T47D (cell line): ENCODE measurements at regions not wholly inside any gene's neighbourhood (a gene's known extent, or its start where the extent isn't known, plus 50 kb on each side); places are given as distances from the start of the nearest gene placed in this dataset.

Experiments used
- DNase-seq, 2 experiments: peaks; one replicate each; pipeline versions ENCODE4 v3.0.0 to v3.0.0-alpha.2; 2011 to 2012; ENCODE audit warnings: low read depth in 1 of 2, low spot score in 1 of 2
- JUND ChIP-seq: IDR thresholded peaks from 2 replicates; pipeline ENCODE4 v1.6.1; 2012; ENCODE audit warnings: low read depth
- in situ Hi-C: cut with HindIII; loops from 2 replicates; pipeline ENCODE4 v1.10.0; 2016; ENCODE audit warnings: low sequenced_read_pairs, low pct_unique_long_range_greater_than_20kb

DNA sequence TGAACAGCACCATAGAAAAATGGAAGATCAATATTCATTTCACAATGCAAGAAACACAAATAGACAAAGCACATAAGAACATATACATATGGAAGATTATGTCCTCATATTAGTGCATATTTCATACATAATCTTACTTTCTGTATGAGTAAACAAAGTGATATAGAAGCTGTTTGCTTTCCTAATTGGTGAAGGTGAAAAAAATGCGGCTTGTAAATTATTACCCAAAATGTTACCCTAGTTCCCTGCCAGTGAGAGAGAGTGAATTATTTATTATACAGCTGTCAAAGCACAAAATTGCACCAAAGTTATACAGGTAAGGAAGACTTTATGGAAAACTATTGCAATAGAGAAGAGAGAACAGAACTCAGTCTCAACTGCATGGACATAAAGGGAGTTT is 1485.0 kb upstream of the CDH9 start:
- no peak for TF ChIP-seq JUND
- in situ Hi-C loops = no loop called here
- peak in 1 of 2 experiments; percentile 13 for DNase-seq

DNA sequence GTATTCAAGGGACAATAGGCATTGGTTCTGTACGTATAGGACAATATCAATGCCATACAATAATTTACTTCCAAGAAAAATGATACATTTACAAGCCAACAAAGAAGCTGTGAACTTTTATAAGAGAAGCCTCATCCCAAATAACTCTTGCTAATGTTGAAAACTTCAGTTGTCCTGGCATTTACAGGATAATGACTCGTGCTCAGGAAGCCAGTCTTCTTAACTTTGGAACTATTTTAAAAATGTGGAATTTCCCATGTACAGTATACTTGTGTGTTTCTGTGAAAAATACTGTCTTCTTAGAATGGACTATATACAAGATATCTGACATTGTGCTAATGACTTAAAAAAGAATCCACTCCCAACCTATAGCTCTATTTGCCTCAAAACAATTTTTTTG is 1479.3 kb upstream of the CDH9 start:
- in situ Hi-C loops = no loop called here
- no peak for TF ChIP-seq JUND
- DNase-seq = no peak

DNA sequence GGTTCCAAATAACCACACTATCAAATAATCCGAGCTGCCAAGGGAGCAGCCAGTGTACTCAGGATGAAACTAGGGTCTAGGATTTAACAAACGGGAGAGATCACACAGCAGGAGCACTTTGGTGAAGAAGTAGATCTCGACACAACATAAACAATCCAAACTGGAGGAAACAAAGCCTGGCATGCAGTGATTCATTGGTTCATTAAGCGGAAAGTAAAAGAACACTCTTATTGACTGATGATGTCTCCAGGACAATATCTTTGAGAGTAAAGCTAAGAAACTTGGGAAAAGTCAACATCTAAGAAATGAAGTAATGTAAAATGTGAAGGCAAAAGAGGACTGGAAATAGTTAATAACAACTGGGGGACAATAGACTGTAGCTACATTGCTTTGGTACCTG is 1478.3 kb upstream of the CDH9 start:
- DNase-seq = no peak
- in situ Hi-C loops = no loop called here
- no peak for TF ChIP-seq JUND

DNA sequence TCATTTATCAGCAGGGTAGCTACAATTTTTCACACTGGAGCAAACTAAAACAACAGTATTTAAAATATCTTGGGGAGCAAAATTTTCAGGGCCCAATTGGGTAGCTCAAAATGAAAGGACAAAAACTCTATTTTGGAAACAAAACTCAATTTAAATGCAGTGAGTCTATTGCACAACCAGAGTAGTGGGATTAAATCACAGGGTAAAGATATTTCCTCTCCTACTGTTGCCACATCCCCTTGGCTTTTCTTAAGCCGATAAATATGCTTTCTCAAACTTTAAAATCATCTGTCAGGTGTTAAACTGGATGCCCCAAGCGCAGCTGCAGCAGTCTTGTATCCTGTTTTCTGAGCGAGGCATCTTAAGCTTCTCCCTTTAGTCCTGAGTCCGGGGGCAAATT is 1474.3 kb upstream of the CDH9 start:
- no peak for TF ChIP-seq JUND
- DNase-seq = no peak
- in situ Hi-C loops = no loop called here

DNA sequence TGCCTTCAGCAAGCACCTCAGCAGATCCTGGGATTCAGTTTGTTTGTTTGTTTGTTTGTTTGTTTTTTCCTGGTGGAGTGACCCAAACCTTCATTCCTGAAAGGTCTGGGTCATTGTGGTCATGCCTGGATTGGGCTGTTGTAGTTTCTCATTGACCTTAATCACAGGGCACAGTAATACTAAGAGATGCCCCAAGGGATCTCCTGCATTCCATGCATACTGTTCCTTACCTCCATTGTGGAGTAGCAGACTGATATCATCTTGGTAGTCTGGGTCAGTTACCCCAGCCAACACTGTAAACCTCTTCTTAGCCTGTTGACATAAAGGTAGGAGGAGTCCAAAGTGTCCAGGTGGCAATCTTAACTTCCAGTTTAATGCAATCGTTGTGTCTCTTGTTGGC is 1466.7 kb upstream of the CDH9 start:
- peak; percentile 82; the same call in 1 of the 2 replicates for TF ChIP-seq JUND
- DNase-seq = peak in 1 of 2 experiments; percentile 97
- in situ Hi-C loops = no loop called here

DNA sequence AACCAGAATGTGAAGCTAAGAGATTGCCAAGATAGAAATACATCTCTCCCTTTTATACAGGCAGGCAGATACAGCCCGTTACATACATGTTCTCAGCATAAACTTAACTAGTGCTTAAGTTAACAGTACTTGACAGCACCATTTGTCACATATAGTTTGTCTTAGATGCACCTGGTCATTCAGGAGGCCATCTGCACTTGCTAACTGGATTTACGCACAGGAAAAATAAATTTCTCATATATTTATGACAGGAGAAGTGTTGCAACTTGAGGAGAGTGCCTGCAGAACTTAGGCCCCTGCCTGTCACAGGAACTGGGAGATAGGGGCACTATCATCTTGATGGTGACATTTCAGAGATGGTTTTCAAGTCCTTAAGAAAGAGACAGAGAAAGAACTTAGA is 1462.1 kb upstream of the CDH9 start:
- no peak for DNase-seq
- in situ Hi-C loops = no loop called here
- TF ChIP-seq JUND = no peak

DNA sequence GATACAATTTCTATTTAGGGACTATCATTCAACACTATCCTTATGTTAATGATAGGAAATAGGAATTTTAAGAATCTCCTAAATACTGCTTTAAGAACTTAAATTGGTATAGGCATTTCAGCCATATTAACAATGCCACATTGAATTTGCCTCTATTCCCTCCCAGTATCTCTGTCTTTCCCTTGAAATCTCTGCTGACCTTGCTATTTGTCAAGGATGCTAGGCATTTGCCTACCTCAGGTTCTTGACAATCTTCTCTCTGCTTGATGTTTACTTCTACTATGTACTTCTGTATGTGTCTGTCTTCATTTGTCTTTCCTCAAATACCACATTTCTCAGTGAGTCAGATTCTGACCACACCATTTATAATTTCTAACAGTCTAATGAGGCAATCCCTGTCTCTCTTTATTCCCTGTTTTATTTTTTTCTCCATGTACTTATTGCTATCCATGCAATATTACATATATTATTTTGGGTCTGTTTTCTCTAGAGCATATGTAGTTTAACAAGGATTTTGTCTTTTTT is 1461.4 kb upstream of the CDH9 start:
- no peak for DNase-seq
- no peak for TF ChIP-seq JUND
- in situ Hi-C loops = no loop called here

DNA sequence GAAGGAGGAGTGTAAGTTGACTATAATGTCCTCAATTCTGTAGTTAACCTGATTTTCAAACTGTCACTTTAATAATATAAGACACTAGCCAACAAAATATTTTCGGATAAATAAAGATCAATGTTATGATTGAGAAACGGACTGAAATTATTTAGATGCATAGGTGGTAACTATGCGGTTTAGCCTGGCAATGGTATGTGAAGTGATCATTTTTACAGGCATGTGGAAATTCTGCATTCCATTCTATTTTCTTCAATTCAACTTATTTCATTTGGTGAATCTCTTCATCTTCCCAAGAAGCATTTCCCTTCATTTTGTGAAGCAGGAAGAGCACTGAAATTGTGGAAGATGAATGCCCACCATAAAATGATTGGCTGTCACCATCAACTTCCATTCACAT is 1457.5 kb upstream of the CDH9 start:
- TF ChIP-seq JUND = no peak
- DNase-seq = peak in 1 of 2 experiments; percentile 43
- in situ Hi-C loops = no loop called here

DNA sequence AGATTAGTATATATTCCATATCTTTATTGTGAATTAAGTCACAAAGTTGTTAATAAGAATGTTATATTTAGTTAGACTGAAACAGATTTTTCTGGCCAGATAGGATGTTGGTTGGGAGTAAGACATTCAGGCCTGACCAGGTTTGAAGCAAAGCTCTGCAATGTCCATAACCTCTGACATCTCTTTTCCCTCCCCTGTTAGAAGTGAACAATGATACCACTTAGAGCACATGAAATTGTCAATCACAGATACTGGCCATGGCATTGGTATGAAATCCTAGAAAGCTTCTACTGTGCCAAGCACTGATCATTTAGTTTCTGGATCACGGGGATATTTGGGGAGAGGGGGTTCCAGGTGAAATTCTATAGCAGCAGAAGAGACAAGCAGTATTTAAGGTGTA is 1455.1 kb upstream of the CDH9 start:
- in situ Hi-C loops = no loop called here
- TF ChIP-seq JUND = no peak
- no peak for DNase-seq

DNA sequence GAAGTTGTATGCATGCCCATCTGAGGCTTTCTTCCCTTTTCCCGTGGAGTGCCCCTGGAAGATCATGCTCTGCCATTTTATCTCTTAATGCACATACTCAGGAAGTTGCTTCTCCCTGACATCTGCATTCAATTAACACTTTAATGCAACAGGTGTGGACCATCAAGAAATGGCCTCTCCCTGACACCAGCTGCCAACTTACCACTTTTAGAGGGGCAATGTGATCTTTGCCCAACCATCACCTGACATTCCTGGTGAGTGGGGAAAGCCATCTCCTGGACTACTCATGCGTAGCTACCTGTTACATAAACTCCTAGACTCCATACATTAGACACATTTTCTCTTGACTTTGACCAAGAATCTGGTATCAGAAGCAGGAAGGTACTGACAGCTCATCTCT is 1450.4 kb upstream of the CDH9 start:
- TF ChIP-seq JUND = no peak
- in situ Hi-C loops = no loop called here
- no peak for DNase-seq

DNA sequence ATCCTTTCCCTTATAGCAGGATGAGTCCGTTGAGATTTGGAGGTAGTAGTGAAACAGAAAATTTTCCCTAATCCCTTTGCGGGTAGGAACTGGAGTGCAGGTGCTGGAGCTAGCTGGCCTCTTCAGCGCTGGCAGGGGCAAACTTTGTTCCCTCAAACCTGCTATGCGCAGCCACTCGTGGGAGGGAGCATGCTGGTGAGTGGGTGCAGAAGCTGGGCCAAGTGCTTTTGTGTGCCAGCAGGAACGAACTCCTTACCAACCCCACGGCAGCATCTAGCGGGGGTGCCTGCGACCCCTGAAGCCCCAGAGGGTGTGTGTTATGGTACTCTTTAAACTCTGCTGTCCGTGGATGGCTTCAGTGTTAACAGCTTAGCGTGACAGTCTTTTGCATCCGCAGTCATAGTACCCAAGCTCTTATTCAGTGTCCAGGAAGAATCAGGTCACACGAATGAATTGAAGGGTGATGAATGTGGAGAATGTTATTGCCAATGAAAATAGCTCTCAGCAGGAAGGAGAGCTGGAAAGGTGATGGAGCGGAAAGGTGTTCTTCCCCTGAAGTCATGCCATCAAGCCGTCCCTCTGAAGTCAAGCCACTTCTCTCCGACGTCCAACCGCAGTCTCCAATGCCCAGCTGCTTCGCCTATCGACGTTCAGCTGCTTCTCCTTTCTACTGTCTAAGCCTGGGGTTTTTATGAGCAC is 1445.1 kb upstream of the CDH9 start:
- in situ Hi-C loops = no loop called here
- no peak for DNase-seq
- no peak for TF ChIP-seq JUND

DNA sequence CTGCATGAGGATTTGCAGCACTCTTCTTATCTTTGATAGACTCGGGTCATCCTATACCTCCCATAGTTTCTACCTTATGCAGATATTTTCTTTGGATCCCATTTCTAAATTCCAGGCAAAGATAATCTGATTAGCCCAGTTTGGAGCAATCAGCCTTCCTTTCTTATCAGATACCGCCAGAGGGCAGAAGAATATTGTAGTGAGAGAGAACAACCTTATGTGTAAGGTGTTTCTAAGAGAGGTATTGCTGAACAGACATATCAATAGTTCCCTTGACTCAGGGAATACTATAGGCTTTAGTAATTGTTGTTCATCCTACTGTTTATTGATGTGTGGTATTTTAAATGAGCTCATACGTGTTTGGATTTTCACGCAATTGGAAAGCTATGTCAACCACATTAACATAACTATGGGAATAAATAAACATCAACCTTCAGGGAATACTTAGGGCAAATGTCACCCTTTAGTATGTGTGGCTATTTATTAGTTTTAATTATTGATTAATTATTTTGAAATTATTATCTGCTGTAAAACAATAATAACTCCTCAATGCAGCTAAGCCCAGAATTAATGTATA is 1435.2 kb upstream of the CDH9 start:
- no peak for TF ChIP-seq JUND
- DNase-seq = peak in 1 of 2 experiments; percentile 33
- in situ Hi-C loops = no loop called here

DNA sequence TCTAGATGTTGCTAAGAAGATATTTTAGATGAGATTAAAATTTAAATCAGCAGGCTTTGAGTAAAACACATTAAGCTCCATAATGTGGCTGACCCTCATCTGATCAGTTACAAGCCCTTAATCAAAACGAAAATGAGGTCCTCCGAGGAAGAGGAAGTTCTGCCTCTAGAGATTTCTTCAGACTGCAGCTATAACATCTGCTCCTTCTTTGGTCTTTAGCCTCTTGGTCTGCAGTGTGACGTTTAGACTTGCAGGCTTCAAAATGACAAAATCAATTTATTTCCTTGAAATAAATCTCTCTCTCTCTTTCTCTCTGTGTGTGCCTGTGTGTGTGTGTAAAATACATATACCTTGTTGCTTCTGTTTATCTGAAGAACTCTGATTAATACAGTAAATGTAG is 1429.8 kb upstream of the CDH9 start:
- no peak for TF ChIP-seq JUND
- no peak for DNase-seq
- in situ Hi-C loops = no loop called here

DNA sequence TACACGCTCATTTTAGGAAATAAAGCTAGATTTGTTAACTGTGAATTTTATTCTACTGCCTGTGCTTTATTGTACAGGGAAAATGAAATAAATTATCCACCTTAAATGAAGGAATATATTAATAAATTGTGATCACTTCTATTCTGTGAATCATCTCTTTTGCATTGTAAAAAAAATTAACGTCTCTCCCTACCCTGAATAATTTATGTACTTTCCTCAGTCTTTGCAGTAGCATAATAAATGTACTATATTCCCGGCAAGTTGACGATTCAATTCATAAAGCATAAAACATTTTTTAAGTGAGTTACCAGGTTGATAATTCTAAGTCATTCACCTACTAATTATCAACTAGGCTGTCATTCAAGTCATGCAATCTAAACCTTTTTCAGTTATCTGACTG is 1425.3 kb upstream of the CDH9 start:
- TF ChIP-seq JUND = no peak
- in situ Hi-C loops = no loop called here
- no peak for DNase-seq
